NCI-H1694 (cell line): ENCODE measurements at regions not wholly inside any gene's neighbourhood (a gene's known extent, or its start where the extent isn't known, plus 50 kb on each side); places are given as distances from the start of the nearest gene placed in this dataset.
"Not testable (repeated sequence)": the region's sequence is repeated elsewhere in the genome, so short reads cannot be mapped to it uniquely, and the experiment has no call there.

Experiments used
- DNase-seq: peaks from one replicate; lab custom pipeline; 2025; lab: John Stamatoyannopoulos, UW

- DNase-seq: not testable (repeated sequence)
Measured at GRCh38 chr1:2851918-2852317, 50.4 kb upstream of the TTC34 start.

- DNase-seq: no peak
Measured at GRCh38 chr1:2853711-2854110, 52.2 kb upstream of the TTC34 start.

- DNase-seq: no peak
Measured at GRCh38 chr1:2854151-2854550, 52.7 kb upstream of the TTC34 start.

- no peak for DNase-seq
Measured at GRCh38 chr1:2854611-2855010, 53.1 kb upstream of the TTC34 start.

GRCh38 chr1:2855206-2856065 is 53.9 kb upstream of the TTC34 start:
- no peak for DNase-seq

- no peak for DNase-seq
Measured at GRCh38 chr1:2856066-2856390, 54.5 kb upstream of the TTC34 start.

- no peak for DNase-seq
Measured at GRCh38 chr1:2856676-2857375, 55.3 kb upstream of the TTC34 start.

- DNase-seq: no peak
Measured at GRCh38 chr1:2857521-2857920, 56.0 kb upstream of the TTC34 start.

GRCh38 chr1:2858676-2859075 is 57.2 kb upstream of the TTC34 start:
- DNase-seq: no peak

- no peak for DNase-seq
Measured at GRCh38 chr1:2859219-2859880, 57.9 kb upstream of the TTC34 start.

- no peak for DNase-seq
Measured at GRCh38 chr1:2859881-2860430, 58.5 kb upstream of the TTC34 start.

GRCh38 chr1:2860476-2861142 is 59.1 kb upstream of the TTC34 start:
- no peak for DNase-seq

- DNase-seq: no peak
Measured at GRCh38 chr1:2861143-2861987, 59.9 kb upstream of the TTC34 start.

GRCh38 chr1:2861988-2862813 is 60.7 kb upstream of the TTC34 start:
- DNase-seq: no peak

- no peak for DNase-seq
Measured at GRCh38 chr1:2862814-2863647, 61.5 kb upstream of the TTC34 start.

GRCh38 chr1:2863648-2863963 is 62.1 kb upstream of the TTC34 start:
- no peak for DNase-seq

GRCh38 chr1:2864203-2864905 is 62.9 kb upstream of the TTC34 start:
- no peak for DNase-seq

- no peak for DNase-seq
Measured at GRCh38 chr1:2865000-2865399, 63.5 kb upstream of the TTC34 start.
